RPMI7951 (cell line): ENCODE measurements at regions not wholly inside any gene's neighbourhood (a gene's known extent, or its start where the extent isn't known, plus 50 kb on each side); places are given as distances from the start of the nearest gene placed in this dataset.

Experiments
- DNase-seq: peaks from one replicate; pipeline ENCODE4 v3.0.0-alpha.2; 2012; ENCODE audit warnings: low read depth

DNA sequence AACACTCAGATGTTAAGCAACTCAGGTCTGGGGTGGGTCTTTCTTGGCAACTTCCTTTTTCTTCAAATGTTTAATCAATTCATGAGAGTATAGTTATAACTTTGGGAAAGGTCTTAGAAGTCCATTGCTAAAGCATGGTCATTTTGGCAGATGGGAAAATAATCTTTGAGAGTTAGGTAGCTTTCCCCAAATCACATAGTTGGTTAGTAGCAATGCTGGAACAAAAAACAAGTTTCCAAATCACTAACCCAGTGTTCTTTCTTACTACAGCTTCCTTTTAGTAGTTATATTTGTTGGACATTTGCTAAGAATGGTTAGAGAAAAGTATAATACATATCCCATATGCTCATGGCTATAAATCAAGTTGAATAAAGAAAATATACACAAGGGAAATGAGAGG, 185.2 kb upstream of the SLC14A2 start:
- DNase-seq, result no peak

DNA sequence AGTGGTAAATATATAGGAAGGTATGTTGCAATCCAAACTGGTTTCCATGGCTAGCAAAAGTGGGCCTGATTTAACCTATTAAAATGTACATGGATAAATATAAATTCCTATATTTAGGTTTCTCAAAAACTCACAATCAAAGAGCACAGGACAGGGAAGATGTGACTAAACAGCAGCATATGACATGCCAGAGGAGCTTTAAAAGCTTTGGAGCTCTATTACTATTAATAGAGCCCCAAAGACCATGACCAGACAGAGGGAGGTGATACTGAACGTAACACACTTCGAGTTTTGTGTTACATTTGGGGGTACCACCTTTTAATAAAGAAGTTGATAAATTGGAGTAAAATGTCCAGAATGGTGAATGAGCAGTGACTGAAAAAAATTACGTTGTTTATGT, 179.5 kb upstream of the SLC14A2 start:
- DNase-seq, result no peak

DNA sequence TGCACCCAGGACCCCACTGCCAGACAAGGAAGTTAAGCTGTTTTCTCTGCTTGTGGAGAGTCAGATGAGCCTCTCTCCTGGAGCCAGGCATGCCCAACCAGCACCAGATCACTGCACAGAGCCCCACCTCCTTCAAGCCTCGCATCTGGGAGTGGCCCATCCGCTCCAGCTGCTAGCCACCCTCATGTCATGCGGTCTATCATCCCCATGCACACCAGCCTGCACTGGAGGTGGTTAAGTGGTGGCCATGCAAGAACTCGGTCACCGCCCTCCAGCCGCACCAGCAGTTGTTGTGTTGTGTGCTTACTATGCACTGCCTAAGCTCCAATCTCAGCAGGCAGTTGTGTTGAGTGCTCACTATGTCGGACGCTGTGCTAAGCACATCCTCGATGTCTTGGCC, 177.9 kb upstream of the SLC14A2 start:
- no peak for DNase-seq

DNA sequence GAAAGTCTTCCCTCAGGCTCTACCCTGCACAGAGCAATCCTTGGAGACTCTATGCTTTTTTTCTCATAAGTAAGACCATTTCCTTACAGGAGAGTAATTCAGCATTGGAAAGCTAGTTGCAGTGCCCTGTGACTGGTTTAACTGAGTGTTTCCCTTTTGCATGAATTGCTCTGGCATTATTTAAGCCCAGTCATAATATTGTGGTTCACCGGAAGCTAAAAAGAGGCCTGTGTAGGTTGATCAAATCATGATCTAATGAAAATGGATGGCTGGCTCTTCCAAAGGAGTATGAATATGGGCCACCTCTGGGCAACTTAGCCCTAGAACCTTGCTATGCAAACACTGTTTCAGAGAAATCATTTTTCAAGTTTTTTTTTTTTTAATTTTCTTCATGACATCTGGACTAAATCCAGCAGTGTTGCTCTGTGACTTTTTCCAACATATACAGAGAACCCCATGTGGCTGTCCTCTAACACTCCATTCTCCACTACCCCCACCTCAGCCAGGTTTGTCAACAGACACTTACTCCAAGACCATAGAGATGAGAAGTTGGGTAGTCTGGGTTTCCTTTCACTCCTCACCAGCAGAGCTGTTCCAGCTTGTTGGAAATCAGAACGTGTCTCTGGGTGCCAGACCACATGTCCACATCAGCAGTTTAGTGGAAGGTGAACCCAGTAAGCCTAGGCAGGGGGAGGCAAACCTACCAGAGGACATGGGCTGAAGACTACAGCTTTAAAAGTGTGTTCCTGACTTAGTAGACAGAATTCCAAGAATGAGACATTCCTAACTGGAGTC, 175.2 kb upstream of the SLC14A2 start:
- no peak for DNase-seq

DNA sequence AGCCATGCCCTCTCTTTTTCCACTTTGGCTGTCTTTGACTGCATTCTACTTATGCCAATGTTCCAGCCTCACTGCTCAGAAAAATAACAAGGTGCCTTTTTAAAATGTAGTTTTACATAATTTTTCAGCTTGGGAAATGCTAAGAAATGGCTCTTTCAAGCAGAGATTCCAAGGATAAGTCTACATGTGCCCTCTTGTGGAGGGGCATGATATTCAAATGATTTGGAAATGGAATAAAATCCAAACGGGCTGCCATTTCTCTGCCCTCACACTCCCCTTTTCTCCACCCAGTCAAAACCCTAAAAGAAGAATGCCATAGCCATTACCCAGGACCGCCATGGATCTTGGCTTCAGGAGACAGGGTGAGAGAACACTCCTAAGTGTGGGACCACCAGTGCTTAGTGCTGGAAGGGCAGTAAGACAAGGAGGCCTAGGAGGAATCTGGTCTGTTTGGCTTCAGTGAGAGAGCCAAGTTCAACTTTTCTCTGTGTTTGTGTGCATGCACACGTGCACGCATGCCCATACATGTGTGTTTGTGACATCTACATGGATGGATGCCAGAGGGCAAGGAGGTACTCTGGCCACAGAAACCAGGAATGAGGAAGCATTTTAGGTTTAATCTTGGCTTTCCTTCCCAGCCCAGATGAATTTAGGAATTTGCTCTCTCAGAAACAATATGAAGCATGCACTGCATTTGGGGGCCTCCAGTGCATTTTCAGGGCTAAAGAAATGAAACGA, 174.0 kb upstream of the SLC14A2 start:
- peak; percentile 30 for DNase-seq

DNA sequence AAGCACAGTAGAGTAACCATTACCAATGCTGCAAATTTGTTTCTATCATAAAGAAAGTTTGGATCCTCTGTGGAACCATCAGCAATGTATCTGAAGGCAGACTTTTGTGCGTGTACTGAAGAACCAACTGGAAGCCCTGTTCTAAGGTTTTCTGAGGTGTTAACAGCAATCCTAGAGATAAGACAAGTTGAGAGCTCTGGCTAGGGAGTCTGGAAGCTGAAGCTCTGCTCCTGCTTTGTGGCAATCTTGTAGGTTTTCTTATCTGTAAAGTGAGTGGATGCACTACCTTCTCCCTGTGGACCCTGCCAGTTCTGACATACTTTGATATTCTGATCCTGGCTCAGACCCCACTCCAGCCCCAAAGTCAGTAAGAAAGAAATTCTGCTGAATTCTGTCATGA, 171.2 kb upstream of the SLC14A2 start:
- no peak for DNase-seq

DNA sequence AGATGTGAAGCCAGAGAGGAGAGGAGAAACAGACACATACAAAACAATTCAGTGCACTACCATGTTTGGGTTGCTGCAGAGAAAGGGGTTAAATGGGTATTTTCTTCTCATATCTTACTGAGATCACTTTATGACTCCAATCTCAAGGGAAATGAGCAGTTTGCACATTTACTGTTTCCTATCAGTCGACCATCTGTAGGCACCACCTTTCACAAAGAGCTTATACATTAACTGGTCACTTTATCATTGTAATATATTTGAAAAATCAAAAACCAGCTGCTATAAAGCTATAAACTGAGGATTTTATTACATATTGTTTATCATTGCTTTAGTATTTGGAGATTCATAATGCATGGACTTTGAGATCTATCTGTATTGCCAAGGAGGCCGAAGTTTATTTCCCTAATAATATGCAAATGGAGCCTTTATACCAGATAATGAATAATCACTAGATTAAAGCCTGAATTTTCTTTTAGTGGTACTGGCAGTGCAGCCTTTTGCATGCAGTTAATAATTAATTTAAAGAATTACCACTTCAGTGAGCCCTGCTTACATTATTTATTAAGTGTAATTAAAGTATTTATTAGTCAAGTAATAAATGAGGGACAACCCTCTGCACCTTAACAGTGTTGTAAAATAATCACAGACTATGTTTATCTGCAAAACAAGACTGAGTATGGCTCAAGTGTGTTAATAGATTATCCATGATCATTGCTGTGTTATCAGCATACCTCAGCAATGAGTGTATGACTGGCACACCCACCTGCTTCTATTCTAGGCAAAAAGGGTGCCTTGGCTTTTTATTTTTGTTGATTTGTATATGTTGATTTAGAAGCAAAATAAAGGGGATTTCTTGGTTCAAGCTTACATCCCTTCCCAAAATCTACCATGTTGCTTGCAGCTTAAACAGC, 167.7 kb upstream of the SLC14A2 start:
- no peak for DNase-seq

DNA sequence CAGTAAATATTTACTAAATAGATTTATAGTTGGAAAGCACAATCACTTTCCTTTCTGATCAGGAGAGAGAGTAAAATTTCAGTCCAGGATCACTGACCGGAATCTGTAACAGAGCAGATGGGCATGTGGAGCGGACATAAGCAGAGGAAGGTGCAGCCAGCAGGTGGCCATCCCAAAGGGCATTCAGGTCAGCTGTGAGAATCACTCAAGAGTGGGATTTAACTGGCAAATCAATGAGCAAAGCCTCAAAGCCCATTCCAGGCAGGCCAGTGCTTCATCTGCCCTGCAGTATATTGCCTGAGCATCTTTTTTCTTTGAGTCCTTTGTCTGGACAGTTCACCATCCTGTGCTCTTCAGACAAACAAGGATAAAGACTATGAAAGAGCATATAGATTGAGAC, 166.4 kb upstream of the SLC14A2 start:
- DNase-seq, result no peak

DNA sequence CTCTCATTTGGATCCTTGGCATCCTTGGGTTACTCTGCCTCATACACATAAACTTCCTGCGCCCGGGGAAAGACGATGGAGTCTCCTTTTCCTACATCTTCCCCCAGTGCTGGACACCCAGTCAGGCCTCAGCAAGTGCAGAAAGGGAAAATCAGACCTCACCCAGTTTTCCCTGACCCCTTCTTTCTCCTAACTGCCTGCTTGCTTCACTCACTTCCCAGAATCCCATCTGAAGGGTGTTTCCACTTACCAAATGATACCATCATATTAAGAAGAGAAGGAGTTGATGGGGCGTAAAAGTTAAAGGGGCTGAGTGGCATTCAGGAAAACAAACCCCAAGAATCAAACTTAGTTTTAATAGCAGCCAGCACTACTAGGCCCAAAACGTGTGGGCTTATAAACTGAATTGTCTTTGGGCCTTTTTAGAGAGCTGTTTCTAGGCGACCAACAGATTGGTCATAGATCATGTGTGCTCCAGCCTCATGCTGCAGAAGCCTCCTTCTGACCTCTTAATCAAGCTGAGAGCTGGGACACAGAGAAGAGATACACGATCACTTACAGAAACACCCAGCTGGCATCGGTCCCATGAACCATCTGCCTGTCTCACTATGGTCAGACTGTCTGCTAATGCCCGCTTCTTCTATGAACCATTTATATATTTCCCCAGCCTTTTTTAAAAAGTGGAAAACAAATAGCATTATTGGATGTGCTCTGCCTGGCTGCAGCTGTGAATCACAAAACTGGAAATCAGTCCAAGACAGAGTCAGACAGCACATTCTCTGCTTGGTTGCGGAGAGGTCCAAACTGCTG, 165.7 kb upstream of the SLC14A2 start:
- peak; percentile 67 for DNase-seq

DNA sequence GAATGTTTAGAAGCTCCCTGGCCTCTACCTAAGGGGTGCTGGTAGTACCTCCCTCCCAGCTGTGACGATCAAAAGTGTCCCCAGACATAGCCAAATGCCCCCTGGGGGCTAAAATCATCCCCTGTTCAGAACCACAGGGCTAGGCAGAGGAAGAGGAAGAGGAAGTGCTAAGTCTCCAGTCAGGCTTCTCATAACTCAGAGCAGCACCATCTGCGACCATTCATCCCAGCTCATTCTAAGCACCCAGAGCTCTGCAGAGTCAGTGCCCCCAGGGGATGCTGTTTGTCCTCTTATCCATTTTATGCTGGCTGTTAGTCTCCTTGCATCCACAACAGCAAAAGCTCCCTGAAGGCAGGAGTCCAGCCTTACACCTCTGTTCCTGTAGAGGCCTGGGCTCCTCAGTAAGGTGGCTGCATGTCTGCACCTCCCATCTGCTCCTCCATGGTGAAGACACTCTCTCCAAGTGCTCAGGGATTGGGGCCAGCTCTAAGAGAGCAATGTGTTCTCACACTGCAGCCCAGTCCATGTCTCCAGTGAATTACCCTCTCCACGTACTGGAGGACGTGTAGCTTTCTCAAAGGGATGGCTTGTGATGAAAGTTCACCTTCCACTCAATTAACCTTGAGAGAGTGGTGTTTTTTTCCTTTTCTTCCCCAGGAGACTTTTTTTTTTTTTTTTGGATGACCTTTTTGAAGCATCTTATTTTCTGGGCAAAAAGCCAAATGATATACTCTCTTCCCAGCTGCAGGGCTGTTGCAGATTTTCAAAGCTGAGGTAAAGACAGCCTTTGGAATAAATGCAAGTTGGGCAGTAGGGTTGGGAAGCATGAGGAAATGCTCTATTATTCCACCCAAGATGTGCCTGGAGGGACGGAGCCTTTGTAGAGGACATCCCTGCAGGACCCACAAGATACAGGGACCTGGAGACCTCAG, 158.9 kb upstream of the SLC14A2 start:
- DNase-seq, result peak; percentile 46

DNA sequence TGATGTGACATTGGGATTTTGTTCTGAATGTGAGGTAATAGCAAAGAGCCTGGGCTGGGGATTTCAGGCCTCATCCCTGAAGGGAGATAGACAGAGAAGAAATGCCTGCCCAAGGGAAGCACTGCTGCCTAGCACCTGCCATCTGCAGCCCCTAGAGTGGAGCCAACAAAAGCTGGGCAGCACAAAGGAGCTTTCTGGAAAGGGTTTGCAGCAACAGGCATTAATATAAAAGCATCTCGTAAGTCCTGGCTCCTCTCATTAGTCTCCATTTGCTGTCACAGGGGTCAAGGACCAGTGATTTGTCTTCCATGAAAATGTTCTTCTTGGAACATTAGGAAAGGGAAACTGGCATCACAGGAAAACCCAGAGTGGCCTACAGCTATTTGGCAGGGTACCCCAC, 157.2 kb upstream of the SLC14A2 start:
- DNase-seq, result no peak

DNA sequence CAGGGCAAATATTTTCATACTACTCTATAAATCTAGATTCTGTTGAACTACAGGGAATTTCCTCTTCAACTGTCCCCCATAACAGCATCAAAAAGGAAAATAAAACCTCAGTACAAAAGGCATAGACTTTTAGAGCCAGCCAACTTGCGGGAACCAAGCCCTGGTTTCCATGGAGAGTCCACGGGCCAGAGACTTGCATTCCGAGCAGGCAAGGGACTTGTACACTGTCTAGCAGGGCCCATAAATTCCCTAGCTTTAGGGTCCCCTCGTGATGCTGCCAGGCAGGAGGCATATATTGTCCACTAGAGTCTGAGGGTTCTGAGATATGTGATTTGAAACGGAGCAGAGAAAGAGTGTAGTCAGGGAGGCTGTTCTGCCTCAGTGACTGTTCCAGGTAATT, 153.1 kb upstream of the SLC14A2 start:
- no peak for DNase-seq

DNA sequence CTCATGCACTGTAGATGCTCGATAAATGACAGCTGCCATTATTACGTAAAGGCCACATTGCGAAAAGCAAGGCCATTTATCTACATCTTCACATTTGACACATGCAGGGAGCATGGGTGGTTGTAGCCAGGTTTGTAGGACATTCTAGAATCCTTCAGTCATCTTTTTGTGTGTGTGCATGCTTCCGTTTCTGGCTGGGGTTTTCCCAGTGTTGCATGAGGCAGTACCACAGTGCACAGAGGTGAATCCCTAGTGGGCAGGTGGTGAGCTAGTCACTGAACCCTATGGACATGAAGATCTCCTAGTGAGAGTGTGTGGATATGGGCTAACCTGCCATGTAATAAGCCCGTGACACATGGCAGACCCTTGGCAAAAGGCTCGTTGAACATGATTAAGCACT, 151.8 kb upstream of the SLC14A2 start:
- no peak for DNase-seq

DNA sequence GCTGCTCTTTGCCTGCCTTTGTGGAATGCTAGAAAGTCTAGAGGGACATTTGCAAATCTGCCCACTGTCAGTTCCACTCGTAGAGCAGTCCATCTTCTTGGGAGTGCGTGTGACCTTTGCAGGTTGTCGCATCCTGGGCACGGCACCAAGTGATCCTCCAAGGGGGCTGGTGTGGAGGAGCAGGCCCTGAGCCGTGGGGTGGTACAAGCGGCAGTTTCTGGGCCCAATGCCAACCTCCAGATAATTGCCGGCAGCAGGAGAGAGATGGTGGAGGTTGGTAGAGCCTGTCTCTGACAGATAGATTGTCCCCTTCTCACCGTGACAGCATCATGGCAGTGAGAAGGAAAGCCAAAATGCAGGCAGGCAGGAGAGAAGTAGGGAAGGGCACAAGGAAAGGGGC, 150.7 kb upstream of the SLC14A2 start:
- peak; percentile 15 for DNase-seq

DNA sequence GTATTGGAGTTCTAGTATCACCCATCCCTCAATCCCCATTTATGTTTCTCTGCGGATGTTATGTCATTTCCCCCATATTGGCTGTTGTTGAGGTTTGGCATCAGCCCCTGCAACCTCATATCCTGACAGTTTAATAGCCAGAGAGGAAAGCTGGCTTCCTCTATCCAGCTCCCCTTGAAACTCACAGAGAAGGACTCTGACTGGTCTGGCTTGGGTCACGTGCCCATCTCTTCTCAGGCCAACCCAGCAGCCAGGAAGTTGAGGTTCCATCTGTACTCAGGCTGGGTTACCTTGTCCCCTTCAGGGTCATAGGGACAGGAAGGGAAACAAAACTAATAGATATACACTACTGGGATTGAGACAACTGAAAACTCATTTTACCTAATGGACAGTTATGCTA, 148.0 kb upstream of the SLC14A2 start:
- peak; percentile 14 for DNase-seq

DNA sequence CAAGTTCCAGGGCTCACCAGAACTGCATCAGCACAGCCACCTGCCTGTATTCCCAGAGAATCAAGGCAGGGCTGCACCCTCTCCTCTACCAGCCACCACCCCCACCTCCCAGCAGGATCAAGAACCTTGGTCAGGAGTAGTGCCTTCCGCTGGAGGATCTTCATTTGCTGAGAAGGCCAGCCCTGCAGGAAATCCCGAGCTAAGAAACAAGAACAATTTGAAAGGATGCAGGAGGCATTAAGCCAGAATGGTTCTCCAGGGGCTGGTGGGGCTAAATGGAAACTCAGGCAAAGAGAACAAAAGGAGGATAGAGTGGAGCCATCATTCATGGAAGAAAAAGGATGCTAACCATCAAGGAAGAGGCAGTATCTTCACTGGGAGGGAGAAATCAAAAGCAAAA, 147.3 kb upstream of the SLC14A2 start:
- no peak for DNase-seq

DNA sequence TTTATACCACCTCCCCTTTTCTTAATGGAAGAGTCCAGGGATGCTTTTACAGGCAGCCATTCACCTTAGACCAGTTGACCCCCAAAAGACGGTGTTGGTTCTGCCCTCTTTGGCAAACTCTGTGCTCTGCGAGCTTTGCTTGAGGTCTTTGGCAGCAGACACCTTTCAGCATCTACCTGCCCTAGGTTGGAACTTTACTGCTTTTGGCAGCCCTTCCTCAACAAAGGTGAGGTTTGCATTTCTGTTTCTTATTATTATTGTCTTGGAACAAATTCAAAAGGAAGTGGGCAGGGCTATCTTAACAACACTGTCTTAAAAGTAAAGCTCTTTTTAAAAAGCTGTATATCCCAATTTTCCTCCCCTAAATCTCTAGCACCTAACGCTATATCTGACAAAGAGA, 136.4 kb upstream of the SLC14A2 start:
- DNase-seq, result no peak

DNA sequence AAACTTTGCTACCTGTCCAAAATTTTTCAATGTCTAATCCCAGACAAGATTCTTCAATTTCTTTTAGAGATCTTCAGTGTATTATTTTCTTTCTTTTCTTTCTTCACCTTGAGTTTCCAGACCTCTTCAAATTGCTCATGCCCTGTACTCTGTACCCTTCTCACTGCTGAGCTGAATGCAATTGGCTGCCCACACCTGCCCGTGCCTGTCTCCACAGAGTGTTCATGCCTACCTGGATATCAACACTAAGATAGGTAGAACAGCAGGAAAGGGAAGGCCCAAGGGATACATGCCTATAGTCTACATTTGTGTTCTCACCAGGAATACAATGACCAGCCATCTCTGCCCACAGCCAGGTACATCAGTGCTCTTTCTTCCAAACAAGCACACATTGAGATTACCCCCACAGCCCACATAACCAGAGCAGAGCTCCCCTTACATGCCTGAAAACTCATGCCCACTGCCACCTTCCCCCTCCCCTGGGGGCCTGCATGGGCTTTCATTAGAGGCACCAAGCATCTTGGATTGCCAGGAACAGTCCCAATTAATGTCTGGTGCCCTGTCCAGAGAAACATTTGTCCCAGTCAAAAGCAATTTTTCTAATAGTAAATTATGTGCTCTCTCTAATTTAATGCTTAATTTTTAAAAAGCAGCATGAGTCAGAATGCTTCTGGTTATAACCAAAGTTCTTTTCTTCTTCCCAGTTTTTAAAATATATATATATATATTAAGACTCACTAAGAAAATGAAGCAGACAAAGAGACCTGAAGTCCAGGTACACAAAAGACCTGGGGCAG, 134.9 kb upstream of the SLC14A2 start:
- no peak for DNase-seq

DNA sequence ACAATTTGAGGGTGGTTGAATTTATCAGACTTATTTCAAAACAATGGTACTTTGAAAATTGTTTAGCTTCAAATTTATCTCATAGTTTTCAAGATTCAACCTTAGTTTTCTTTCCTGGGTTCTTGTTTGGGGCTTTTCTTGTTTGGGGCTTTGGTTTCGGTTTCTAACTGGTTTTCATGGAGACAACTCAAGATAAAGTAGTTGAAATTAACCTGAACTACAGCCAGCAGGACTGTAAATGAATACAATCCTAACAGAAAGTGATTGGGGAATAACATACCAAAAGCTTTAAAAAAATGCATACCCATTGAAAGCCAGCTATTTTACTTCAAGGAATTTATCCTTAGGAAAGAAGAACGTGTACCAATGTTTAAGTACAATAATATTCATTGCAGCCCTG, 133.5 kb upstream of the SLC14A2 start:
- peak; percentile 28 for DNase-seq

DNA sequence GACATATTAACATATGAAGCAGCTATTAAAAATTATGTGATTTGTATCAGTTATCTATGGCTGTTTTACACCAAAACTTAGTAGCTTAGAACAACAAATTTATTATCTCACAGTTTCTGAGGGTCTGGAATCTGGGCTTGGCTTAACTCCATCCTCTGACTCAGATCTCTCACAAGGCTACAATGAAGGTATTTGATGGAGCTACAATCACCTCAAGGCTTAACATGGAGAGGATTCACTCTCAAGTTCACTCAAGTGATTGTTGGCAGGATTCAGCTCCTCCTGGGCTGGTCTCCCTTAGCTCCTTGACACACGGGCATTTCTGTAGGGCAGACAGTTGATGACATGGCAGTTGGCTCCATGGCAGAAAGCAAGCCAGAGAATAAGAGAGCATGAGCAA, 133.0 kb upstream of the SLC14A2 start:
- DNase-seq, result peak; percentile 61
